ENCODE measurements at regions not wholly inside any gene's neighbourhood (a gene's known extent, or its start where the extent isn't known, plus 50 kb on each side); places are given as distances from the start of the nearest gene placed in this dataset.

DNA sequence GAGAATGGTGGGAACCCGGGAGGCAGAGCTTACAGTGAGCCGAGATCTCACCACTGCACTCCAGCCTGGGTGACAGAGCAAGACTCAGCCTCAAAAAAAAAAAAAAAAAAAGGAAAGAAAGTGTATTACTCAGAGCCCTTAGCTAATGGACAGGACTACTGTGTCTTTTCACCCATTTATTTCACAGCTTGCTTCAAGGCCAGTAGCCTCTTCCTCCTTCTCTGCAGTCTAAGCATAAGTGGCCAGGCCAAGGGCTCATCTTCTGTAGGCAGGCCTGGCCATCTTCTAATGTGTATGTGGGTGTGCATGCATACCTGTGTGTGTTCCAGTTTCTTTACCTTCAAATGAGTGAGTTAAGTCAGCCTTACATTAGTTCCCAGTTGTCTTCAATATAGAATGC is 94.8 kb upstream of the GDF10 start:
- Mint-ChIP-seq H3K36me3 (ENCODE audit: insufficient read depth) (no peaks in the 10 kb centered on the region), H3K27me3 (no peaks in the 10 kb centered on the region)
- DNase-seq (ENCODE audit: low spot score, unreplicated experiment) = no peak

DNA sequence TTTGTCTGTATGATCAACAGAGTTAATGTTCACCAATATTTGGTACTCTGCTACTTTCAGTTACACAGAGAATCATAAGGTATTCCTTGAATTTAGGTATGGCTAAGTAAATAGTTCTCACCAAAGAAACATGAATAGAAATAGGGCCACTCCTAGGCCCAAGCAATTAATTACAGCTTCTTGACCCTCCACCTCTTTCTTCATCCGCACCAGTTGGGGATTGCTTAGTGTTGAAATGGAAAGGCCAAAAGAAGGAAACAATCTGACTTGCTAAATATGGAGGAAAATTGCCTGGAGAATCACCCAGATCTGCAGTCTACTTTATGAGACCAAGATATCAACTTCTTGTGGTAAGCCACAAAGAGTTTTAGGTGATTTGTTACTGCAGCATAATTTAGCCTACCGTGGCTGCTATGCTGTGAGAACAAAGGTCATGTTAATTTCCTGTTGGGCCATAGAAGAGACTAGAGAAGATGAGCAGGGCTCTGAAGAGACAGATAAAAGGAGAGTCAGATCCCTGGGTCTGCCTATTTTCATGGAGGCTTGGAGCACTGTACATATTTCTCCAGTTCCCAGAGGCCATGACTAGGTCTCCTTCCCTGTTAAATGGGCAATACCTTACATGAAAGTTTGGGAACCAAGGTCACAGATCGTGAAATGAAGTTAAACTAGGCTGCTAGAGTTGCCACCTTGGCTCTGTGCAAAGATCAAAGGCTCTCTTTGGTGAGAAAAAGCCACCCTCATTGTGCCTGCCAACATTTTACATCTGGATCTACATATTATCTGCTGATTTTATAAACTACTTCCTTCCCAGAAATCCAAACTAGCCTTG is 93.3 kb upstream of the GDF10 start:
- no peak overlapping the region for H3K27ac Mint-ChIP-seq
- H3K36me3 Mint-ChIP-seq (ENCODE audit: insufficient read depth) = no peaks in the 10 kb centered on the region
- no peak for DNase-seq (ENCODE audit: low spot score, unreplicated experiment)
- no peaks in the 10 kb centered on the region for H3K4me1 Mint-ChIP-seq (ENCODE audit: low read depth)
- H3K9me3 Mint-ChIP-seq (ENCODE audit: low read depth) = peaks cover 5% of the 10 kb centered on the region
- no peaks in the 10 kb centered on the region for H3K27me3 Mint-ChIP-seq
- no peak overlapping the region for H3K4me3 Mint-ChIP-seq (ENCODE audit: low read depth)
- TF ChIP-seq, protein P1, sequence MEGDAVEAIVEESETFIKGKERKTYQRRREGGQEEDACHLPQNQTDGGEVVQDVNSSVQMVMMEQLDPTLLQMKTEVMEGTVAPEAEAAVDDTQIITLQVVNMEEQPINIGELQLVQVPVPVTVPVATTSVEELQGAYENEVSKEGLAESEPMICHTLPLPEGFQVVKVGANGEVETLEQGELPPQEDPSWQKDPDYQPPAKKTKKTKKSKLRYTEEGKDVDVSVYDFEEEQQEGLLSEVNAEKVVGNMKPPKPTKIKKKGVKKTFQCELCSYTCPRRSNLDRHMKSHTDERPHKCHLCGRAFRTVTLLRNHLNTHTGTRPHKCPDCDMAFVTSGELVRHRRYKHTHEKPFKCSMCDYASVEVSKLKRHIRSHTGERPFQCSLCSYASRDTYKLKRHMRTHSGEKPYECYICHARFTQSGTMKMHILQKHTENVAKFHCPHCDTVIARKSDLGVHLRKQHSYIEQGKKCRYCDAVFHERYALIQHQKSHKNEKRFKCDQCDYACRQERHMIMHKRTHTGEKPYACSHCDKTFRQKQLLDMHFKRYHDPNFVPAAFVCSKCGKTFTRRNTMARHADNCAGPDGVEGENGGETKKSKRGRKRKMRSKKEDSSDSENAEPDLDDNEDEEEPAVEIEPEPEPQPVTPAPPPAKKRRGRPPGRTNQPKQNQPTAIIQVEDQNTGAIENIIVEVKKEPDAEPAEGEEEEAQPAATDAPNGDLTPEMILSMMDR (IDR thresholded peaks at IDR 0.05; ENCODE audit: unreplicated experiment) = no peak

More for the DNA sequence above, 94.8 kb upstream of the GDF10 start:
- TF ChIP-seq, protein P1 (IDR thresholded peaks at IDR 0.05; ENCODE audit: unreplicated experiment) = no peak
- Mint-ChIP-seq H3K4me3 (ENCODE audit: low read depth) (no peak overlapping the region), H3K4me1 (ENCODE audit: low read depth) (no peaks in the 10 kb centered on the region), H3K27ac (no peak overlapping the region), H3K9me3 (ENCODE audit: low read depth) (no peaks in the 10 kb centered on the region)

DNA sequence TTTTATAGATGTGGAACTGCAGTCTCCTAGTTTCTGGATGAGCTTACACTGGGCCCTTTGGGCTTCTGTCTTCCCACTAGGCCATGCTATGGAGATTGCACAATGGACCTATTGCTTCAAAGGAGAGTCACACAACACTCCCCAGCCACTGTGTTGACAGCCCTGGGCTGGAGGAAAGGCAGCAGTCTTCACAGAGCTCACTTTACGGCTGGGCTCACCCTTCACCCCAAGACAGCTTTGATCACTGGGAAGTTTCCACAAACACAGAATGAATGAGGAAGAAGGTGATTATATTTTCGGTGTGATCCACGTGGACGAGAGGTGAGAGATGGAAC is 92.7 kb upstream of the GDF10 start:
- no peaks in the 10 kb centered on the region for H3K4me1 Mint-ChIP-seq (ENCODE audit: low read depth)
- no peak for DNase-seq (ENCODE audit: low spot score, unreplicated experiment)
- no peak overlapping the region for H3K4me3 Mint-ChIP-seq (ENCODE audit: low read depth)
- no peak overlapping the region for H3K27ac Mint-ChIP-seq
- H3K9me3 Mint-ChIP-seq (ENCODE audit: low read depth) = peaks cover 6% of the 10 kb centered on the region
- no peaks in the 10 kb centered on the region for H3K27me3 Mint-ChIP-seq
- H3K36me3 Mint-ChIP-seq (ENCODE audit: insufficient read depth) = no peaks in the 10 kb centered on the region
- TF ChIP-seq, protein P1 (IDR thresholded peaks at IDR 0.05; ENCODE audit: unreplicated experiment) = no peak

DNA sequence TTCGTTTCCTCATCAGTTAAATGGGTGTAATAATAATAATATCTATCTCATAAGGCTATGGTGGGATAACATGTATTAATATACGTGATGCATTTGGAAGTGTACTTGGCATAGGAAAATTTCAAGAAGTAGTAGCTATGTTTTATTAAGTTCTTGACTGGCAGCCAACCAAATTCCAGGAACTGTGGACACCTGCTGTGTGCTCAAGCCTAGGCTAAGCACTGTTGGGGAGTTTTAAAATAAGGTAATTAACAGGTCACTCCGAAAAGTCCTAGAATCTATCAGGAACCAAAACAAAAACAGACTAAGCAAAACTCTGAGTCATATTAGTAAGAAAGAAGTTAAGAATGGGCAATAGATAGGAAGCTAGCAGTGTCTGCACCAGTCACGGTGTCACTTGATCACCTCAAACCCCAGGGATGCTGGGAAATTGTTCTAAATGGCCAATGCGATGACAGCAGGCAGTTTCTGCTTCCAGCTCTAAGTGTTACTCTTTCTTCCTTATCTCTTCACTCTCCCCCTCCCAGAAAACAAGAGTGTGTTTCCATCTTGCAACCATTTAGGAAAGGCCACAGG is 92.0 kb upstream of the GDF10 start:
- Mint-ChIP-seq H3K4me1 (ENCODE audit: low read depth) (no peaks in the 10 kb centered on the region), H3K9me3 (ENCODE audit: low read depth) (peaks cover 12% of the 10 kb centered on the region), H3K27me3 (no peaks in the 10 kb centered on the region), H3K4me3 (ENCODE audit: low read depth) (no peak overlapping the region), H3K27ac (no peak overlapping the region), H3K36me3 (ENCODE audit: insufficient read depth) (no peaks in the 10 kb centered on the region)
- DNase-seq (ENCODE audit: low spot score, unreplicated experiment) = no peak
- TF ChIP-seq, protein P1 (IDR thresholded peaks at IDR 0.05; ENCODE audit: unreplicated experiment) = no peak

DNA sequence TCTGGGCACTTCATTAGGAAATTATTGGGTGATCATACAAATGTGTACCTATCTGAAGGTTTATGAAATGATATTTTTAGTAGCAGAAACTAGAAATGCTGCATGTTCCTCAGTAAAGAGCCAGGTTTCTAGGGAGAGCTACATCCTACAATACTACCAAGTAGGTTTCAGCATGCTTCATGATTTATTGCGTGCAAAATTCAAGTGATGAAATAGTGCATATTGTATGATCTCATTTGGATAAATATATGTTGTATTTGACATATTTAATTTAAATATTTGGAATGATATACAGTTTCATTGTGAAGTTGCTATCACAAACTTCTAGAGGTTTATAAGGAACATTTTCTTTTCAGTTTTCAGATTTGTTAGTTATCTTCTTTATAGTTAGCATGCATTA is 90.5 kb upstream of the GDF10 start:
- Mint-ChIP-seq H3K36me3 (ENCODE audit: insufficient read depth) (no peaks in the 10 kb centered on the region), H3K27me3 (no peaks in the 10 kb centered on the region), H3K4me1 (ENCODE audit: low read depth) (no peaks in the 10 kb centered on the region), H3K9me3 (ENCODE audit: low read depth) (peaks cover 12% of the 10 kb centered on the region), H3K27ac (no peak overlapping the region), H3K4me3 (ENCODE audit: low read depth) (no peak overlapping the region)
- TF ChIP-seq, protein P1 (IDR thresholded peaks at IDR 0.05; ENCODE audit: unreplicated experiment) = no peak
- DNase-seq (ENCODE audit: low spot score, unreplicated experiment) = no peak

Data from progenitor cell of endocrine pancreas (in vitro differentiated cells).